Type B pancreatic cell (in vitro differentiated cells): ENCODE measurements at regions not wholly inside any gene's neighbourhood (a gene's known extent, or its start where the extent isn't known, plus 50 kb on each side); places are given as distances from the start of the nearest gene placed in this dataset.

Experiments used
- DNase-seq: peaks from one replicate; pipeline ENCODE4 v3.0.0; 2021; ENCODE audit warnings: mixed read lengths; ENCODE audit not compliant: unreplicated experiment; ENCODE audit errors: extremely low spot score
- H3K27ac Mint-ChIP-seq: 2 replicates; pipeline ENCODE4 v1.8.0; 2021; ENCODE audit warnings: mild to moderate bottlenecking, mixed read lengths
- H3K27me3 Mint-ChIP-seq: 2 replicates; pipeline ENCODE4 v1.8.0; 2021; ENCODE audit warnings: mixed read lengths
- H3K36me3 Mint-ChIP-seq: 2 replicates; pipeline ENCODE4 v1.8.0; 2021; ENCODE audit warnings: mixed read lengths
- H3K4me1 Mint-ChIP-seq: one replicate; pipeline ENCODE4 v1.8.0; 2021; ENCODE audit warnings: mixed read lengths; ENCODE audit not compliant: unreplicated experiment
- H3K4me3 Mint-ChIP-seq: 2 replicates; pipeline ENCODE4 v1.8.0; 2021; ENCODE audit warnings: mild to moderate bottlenecking, mixed read lengths
- H3K9me3 Mint-ChIP-seq: 2 replicates; pipeline ENCODE4 v1.8.0; 2021; ENCODE audit warnings: mixed read lengths
- TF ChIP-seq, protein P1 (sequence below): fragments of 200-600 bp; sonication (generic); conservative IDR thresholded peaks from 2 replicates; pipeline ENCODE4 v1.5.0; 2021; ENCODE audit warnings: antibody characterized with exemption, mild to moderate bottlenecking

DNA sequence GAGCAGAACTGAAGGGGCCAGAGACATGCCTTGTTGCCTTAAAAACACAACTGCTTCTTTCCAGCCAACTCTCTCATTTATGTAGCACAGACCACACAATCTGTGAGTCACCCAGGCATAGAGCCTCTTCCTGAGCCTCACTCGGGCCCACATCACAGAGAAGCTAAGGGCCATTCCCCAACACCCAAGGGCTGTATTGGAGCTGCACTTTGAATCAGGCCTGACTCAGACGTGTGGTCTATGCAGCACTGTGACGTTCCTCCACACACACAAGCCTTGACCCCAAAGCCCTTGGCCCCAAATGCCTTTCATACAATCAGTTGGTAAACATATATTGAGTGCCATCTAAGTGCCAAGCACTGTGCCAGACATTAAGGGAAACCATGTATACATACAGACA is 308.9 kb upstream of the DYNLRB2 start:
- TF ChIP-seq, protein P1, sequence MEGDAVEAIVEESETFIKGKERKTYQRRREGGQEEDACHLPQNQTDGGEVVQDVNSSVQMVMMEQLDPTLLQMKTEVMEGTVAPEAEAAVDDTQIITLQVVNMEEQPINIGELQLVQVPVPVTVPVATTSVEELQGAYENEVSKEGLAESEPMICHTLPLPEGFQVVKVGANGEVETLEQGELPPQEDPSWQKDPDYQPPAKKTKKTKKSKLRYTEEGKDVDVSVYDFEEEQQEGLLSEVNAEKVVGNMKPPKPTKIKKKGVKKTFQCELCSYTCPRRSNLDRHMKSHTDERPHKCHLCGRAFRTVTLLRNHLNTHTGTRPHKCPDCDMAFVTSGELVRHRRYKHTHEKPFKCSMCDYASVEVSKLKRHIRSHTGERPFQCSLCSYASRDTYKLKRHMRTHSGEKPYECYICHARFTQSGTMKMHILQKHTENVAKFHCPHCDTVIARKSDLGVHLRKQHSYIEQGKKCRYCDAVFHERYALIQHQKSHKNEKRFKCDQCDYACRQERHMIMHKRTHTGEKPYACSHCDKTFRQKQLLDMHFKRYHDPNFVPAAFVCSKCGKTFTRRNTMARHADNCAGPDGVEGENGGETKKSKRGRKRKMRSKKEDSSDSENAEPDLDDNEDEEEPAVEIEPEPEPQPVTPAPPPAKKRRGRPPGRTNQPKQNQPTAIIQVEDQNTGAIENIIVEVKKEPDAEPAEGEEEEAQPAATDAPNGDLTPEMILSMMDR, result no peak
- H3K9me3 Mint-ChIP-seq, result no peaks in the 10 kb centered on the region
- H3K27me3 Mint-ChIP-seq, result no peaks in the 10 kb centered on the region
- no peak overlapping the region for H3K27ac Mint-ChIP-seq
- no peak overlapping the region for H3K4me3 Mint-ChIP-seq
- H3K36me3 Mint-ChIP-seq, result no peaks in the 10 kb centered on the region
- H3K4me1 Mint-ChIP-seq, result peaks cover 8% of the 10 kb centered on the region
- DNase-seq, result no peak

DNA sequence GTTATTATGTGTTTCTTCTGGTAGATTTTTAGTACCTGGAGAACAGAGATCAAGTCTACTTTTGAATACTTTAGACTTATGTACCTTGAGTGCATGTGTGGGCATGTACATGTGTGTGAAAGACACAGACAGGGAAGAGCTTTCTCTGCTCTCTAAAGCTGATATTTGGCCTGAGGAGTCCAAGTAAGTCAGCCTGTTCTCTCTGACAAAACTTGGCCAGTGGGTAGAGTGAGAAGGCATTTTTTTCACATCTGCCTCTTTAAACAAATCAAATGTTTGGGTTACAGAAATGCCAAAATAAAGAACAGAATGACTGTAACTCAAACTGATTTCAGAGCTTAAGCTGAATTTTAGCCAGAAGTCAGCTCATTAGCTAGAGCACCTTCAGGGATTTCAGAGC is 309.7 kb upstream of the DYNLRB2 start:
- no peaks in the 10 kb centered on the region for H3K36me3 Mint-ChIP-seq
- H3K27ac Mint-ChIP-seq, result no peak overlapping the region
- no peak overlapping the region for H3K4me3 Mint-ChIP-seq
- H3K4me1 Mint-ChIP-seq, result peaks cover 8% of the 10 kb centered on the region
- DNase-seq, result no peak
- H3K27me3 Mint-ChIP-seq, result no peaks in the 10 kb centered on the region
- no peaks in the 10 kb centered on the region for H3K9me3 Mint-ChIP-seq
- TF ChIP-seq, protein P1, result no peak

DNA sequence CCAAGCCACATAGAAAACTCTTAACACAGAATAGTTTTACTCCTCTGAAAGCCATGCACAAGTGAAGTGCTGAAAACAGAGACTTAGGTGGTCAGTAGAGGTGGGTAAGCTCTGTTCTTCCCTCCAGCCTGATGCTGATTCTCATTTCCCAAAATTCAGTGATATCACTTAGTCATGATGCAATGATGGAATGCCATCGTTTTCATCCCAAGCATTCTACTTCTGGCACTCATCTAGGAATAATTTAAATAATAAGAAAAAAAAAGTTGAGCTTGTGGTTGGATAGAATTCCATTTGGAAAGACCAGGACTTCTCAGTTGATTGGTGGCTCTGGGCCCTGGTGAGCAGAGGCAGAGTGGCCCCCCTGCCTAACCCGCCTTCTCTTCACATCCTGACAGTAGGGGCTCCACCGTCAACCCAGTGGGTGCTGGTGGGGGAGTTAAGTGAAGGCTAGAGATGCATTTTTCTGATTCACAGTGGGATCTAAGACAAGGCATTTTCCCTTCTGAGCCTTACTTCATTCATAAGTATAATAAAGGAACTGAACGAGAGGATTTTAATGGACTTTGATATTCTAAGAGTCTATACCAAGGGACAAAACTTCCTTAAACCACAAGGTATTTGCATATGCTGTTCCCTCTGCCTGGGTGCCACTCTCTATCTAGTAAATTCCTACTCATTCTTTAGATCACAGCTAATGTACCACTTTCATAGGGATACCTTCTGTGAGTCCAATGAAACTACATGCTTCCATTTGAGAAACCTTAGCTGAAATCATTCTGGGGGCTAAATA is 310.3 kb upstream of the DYNLRB2 start:
- Mint-ChIP-seq H3K9me3 (no peaks in the 10 kb centered on the region), H3K36me3 (no peaks in the 10 kb centered on the region), H3K27me3 (no peaks in the 10 kb centered on the region), H3K4me3 (no peak overlapping the region), H3K4me1 (peaks cover 8% of the 10 kb centered on the region), H3K27ac (no peak overlapping the region)
- TF ChIP-seq, protein P1, result no peak
- no peak for DNase-seq

DNA sequence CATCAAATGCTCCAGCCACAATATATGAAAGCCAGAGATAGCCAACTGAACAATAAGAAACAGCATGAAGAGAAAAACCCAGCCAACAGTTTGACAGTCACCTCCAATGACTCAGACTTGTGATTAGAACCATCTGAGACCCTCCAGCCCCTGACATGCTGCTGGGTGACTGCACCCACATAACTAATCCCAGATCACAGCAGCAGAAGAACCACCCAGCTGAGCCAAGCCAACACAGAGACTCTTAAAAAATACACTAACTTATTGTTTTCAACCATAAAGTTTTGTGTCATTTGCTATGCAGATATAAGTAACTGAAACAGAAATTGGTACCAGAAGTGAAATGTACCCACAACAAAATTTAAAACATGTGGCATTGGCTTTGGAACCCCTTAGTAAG is 314.3 kb upstream of the DYNLRB2 start:
- no peaks in the 10 kb centered on the region for H3K9me3 Mint-ChIP-seq
- H3K27me3 Mint-ChIP-seq, result peaks cover 4% of the 10 kb centered on the region
- no peak for DNase-seq
- no peak overlapping the region for H3K27ac Mint-ChIP-seq
- TF ChIP-seq, protein P1, result no peak
- H3K4me1 Mint-ChIP-seq, result no peaks in the 10 kb centered on the region
- no peaks in the 10 kb centered on the region for H3K36me3 Mint-ChIP-seq
- no peak overlapping the region for H3K4me3 Mint-ChIP-seq

DNA sequence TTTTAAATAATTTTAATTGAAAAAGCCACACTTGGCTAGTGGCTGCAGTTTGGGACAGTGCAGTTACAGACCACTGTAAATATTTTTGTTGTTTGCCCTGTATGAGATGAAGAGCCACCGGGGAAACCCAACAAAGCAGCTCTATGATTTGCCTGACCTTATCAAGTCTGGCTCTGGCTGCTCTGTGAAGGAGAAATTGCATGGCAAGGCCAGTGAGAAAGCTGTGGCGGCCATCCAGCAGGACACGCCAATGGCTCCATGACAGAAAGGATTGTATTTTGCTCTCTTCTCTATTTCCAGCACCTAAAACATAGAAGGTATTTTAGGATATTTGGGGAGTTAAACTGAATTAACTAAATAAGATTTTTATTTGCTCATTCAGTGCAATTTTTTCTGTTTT is 330.0 kb upstream of the DYNLRB2 start:
- Mint-ChIP-seq H3K36me3 (no peaks in the 10 kb centered on the region), H3K9me3 (no peaks in the 10 kb centered on the region), H3K4me1 (no peaks in the 10 kb centered on the region), H3K4me3 (no peak overlapping the region), H3K27me3 (peaks cover 3% of the 10 kb centered on the region), H3K27ac (no peak overlapping the region)
- DNase-seq, result no peak
- TF ChIP-seq, protein P1, result no peak
